H9 (cell line): ENCODE measurements at regions not wholly inside any gene's neighbourhood (a gene's known extent, or its start where the extent isn't known, plus 50 kb on each side); places are given as distances from the start of the nearest gene placed in this dataset.

Experiments used
- DNase-seq: peaks from one replicate; pipeline ENCODE4 v3.0.0-alpha.2; 2017
- H2AFZ ChIP-seq: one replicate; pipeline ENCODE4 v1.6.1; 2013; ENCODE audit warnings: mild to moderate bottlenecking, low read length, control low read depth, moderate library complexity
- H2AK5ac ChIP-seq: 2 replicates; pipeline ENCODE4 v1.6.1; 2013; ENCODE audit warnings: low read length, control low read depth, mixed read lengths; ENCODE audit not compliant: insufficient read length
- H2BK120ac ChIP-seq: one replicate; pipeline ENCODE4 v1.6.1; 2013; ENCODE audit warnings: low read depth, mild to moderate bottlenecking, low read length, control low read depth, inconsistent platforms; ENCODE audit not compliant: poor library complexity, severe bottlenecking
- H2BK12ac ChIP-seq: 2 replicates; pipeline ENCODE4 v1.6.1; 2013; ENCODE audit warnings: low read length, control low read depth, mixed read lengths, low read depth; ENCODE audit not compliant: insufficient read length
- H2BK15ac ChIP-seq: 2 replicates; pipeline ENCODE4 v1.6.1; 2013; ENCODE audit warnings: low read depth, low read length, control low read depth
- H2BK20ac ChIP-seq: one replicate; pipeline ENCODE4 v1.6.1; 2013; ENCODE audit warnings: low read depth, mild to moderate bottlenecking, low read length, control low read depth, inconsistent platforms; ENCODE audit not compliant: poor library complexity, severe bottlenecking
- H2BK5ac ChIP-seq: 2 replicates; pipeline ENCODE4 v1.6.1; 2013; ENCODE audit warnings: low read length, control low read depth, mixed read lengths; ENCODE audit not compliant: insufficient read length
- H3K14ac ChIP-seq: 2 replicates; pipeline ENCODE4 v1.6.1; 2013; ENCODE audit warnings: low read length, control low read depth; ENCODE audit not compliant: insufficient read depth
- H3K18ac ChIP-seq: 2 replicates; pipeline ENCODE4 v1.6.1; 2013; ENCODE audit warnings: low read depth, mild to moderate bottlenecking, mixed read lengths, low read length, control low read depth; ENCODE audit not compliant: insufficient read length
- H3K23ac ChIP-seq: 2 replicates; pipeline ENCODE4 v1.6.1; 2013; ENCODE audit warnings: low read length, control low read depth, mixed read lengths, low read depth; ENCODE audit not compliant: insufficient read length
- H3K23me2 ChIP-seq: 2 replicates; pipeline ENCODE4 v1.6.1; 2013; ENCODE audit warnings: low read depth, mild to moderate bottlenecking, mixed read lengths, low read length, control low read depth; ENCODE audit not compliant: insufficient read length, poor library complexity, severe bottlenecking
- H3K27ac ChIP-seq: 2 replicates; pipeline ENCODE4 v1.5.1; 2013; ENCODE audit warnings: low read length, control low read depth, mixed read lengths, low read depth; ENCODE audit not compliant: insufficient read length
- H3K27me3 ChIP-seq: 2 replicates; pipeline ENCODE4 v1.6.1; 2013; ENCODE audit warnings: low read length, control low read depth, inconsistent platforms; ENCODE audit not compliant: insufficient read depth
- H3K4ac ChIP-seq: 2 replicates; pipeline ENCODE4 v1.6.1; 2013; ENCODE audit warnings: low read depth, mild to moderate bottlenecking, control low read depth, inconsistent platforms, low read length, moderate library complexity
- H3K4me1 ChIP-seq: 2 replicates; pipeline ENCODE4 v1.6.1; 2013; ENCODE audit warnings: low read length, control low read depth, inconsistent platforms; ENCODE audit not compliant: insufficient read depth
- H3K4me2 ChIP-seq: 2 replicates; pipeline ENCODE4 v1.6.1; 2013; ENCODE audit warnings: low read length, control low read depth, mixed read lengths; ENCODE audit not compliant: insufficient read length, insufficient read depth
- H3K56ac ChIP-seq: 2 replicates; pipeline ENCODE4 v1.6.1; 2013; ENCODE audit warnings: low read depth, mild to moderate bottlenecking, mixed read lengths, low read length, control low read depth; ENCODE audit not compliant: insufficient read length
- H3K79me1 ChIP-seq: 2 replicates; pipeline ENCODE4 v1.6.1; 2013; ENCODE audit warnings: low read depth, mild to moderate bottlenecking, moderate library complexity, low read length, control low read depth, inconsistent platforms; ENCODE audit not compliant: insufficient read depth, poor library complexity, severe bottlenecking
- H3K79me2 ChIP-seq: 2 replicates; pipeline ENCODE4 v1.6.1; 2013; ENCODE audit warnings: low read length, control low read depth, inconsistent platforms; ENCODE audit not compliant: insufficient read depth
- H3K9ac ChIP-seq: 2 replicates; pipeline ENCODE4 v1.6.1; 2013; ENCODE audit warnings: low read length, control low read depth, mixed read lengths; ENCODE audit not compliant: insufficient read length; ENCODE audit errors: extremely low read depth
- H3K9me3 ChIP-seq: one replicate; pipeline ENCODE4 v1.6.1; 2013; ENCODE audit warnings: low read depth, low read length, inconsistent platforms; ENCODE audit not compliant: control insufficient read depth
- H3T11ph ChIP-seq: one replicate; pipeline ENCODE4 v1.6.1; 2013; ENCODE audit warnings: mild to moderate bottlenecking, low read length, control low read depth, inconsistent platforms
- H4K20me1 ChIP-seq: one replicate; pipeline ENCODE4 v1.6.1; 2013; ENCODE audit not compliant: control insufficient read depth, insufficient read length, insufficient read depth
- H4K5ac ChIP-seq: 2 replicates; pipeline ENCODE4 v1.6.1; 2013; ENCODE audit warnings: low read depth, mild to moderate bottlenecking, mixed read lengths, low read length, control low read depth; ENCODE audit not compliant: insufficient read length
- H4K8ac ChIP-seq: replicated peaks from 2 replicates; pipeline ENCODE4 v1.6.1; 2013; ENCODE audit warnings: low read length, control low read depth, mixed read lengths, low read depth; ENCODE audit not compliant: insufficient read length
- H4K91ac ChIP-seq: 2 replicates; pipeline ENCODE4 v1.6.1; 2013; ENCODE audit warnings: low read depth, mild to moderate bottlenecking, moderate library complexity, mixed read lengths, low read length, control low read depth; ENCODE audit not compliant: insufficient read length
- H3K27ac Mint-ChIP-seq, 3 experiments: 2 replicates in 2 of 3; 3 replicates in 1 of 3; pipeline ENCODE4 v1.8.0; 2020 to 2021; ENCODE audit warnings: mixed read lengths in 3 of 3, mild to moderate bottlenecking in 1 of 3, moderate library complexity in 1 of 3
- H3K27me3 Mint-ChIP-seq: 2 replicates; pipeline ENCODE4 v1.8.0; 2021; ENCODE audit warnings: low read depth, mild to moderate bottlenecking, moderate library complexity, mixed read lengths
- H3K36me3 Mint-ChIP-seq, 3 experiments: 2 replicates in 2 of 3; 3 replicates in 1 of 3; pipeline ENCODE4 v1.8.0; 2020 to 2021; ENCODE audit warnings: low read depth in 3 of 3, mixed read lengths in 3 of 3; ENCODE audit not compliant: insufficient read depth in 1 of 3
- H3K4me1 Mint-ChIP-seq, 2 experiments: 2 replicates each; pipeline ENCODE4 v1.8.0; 2020; ENCODE audit warnings: mixed read lengths in 2 of 2
- H3K4me3 Mint-ChIP-seq, 2 experiments: 2 replicates in 1 of 2; 3 replicates in 1 of 2; pipeline ENCODE4 v1.8.0; 2020 to 2021; ENCODE audit warnings: mild to moderate bottlenecking in 2 of 2, mixed read lengths in 2 of 2, moderate library complexity in 1 of 2
- H3K9me3 Mint-ChIP-seq, 2 experiments: 2 replicates in 1 of 2; 3 replicates in 1 of 2; pipeline ENCODE4 v1.8.0; 2020; ENCODE audit warnings: mild to moderate bottlenecking in 2 of 2, mixed read lengths in 2 of 2, moderate library complexity in 1 of 2
- WGBS: extraction: QIAGEN DNeasy Blood & Tissue Kit; methylation state at CpG from one replicate; pipeline ENCODE4 v1.1.7; 2013; ENCODE audit warnings: missing lambda C conversion rate, low lambda C conversion rate, mixed read lengths; ENCODE audit not compliant: insufficient read length; ENCODE audit errors: extremely low coverage; 5-methylcytosine and 5-hydroxymethylcytosine counted together
- TF ChIP-seq, protein P1 (sequence below): fragments of 200-600 bp; sonication (generic); conservative IDR thresholded peaks from 3 replicates; pipeline ENCODE4 v1.8.0; 2021; ENCODE audit warnings: antibody characterized with exemption, mild to moderate bottlenecking

DNA sequence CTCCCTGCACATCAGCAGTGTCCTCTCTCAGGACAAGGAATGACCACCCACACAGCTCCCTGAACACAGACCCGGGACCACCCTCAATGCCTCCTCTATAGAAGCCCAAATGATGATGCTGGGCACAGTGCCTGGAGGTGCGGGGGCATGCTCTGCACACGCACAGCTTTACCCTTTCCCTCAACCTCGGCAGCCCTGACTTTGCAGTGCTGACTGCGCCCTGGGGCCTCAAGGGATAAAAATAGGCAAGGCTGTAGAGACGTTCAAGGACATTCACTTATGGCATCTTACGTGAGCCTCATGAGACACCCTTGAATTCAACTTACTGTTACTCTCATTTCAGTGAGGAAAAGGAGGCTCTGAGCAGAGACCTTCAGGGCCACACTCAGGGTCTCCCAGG lies 521.6 kb upstream of the MGMT start:
- Histone ChIP-seq H4K91ac (no peak overlapping the region), H3K27me3 (no peaks in the 10 kb centered on the region), H3K79me1 (no peaks in the 10 kb centered on the region), H2BK5ac (no peak overlapping the region), H3K4me1 (no peaks in the 10 kb centered on the region), H4K5ac (no peak overlapping the region), H3K18ac (no peak overlapping the region), H3K9me3 (no peaks in the 10 kb centered on the region), H3K79me2 (no peaks in the 10 kb centered on the region), H3K23ac (no peak overlapping the region), H3K4ac (no peak overlapping the region), H3K27ac (no peak overlapping the region), H3K14ac (no peak overlapping the region; the same call in 1 of the 2 replicates), H2BK20ac (no peak overlapping the region), H2AFZ (no peak overlapping the region), H3K4me2 (no peak overlapping the region), H3K9ac (no peak overlapping the region), H2BK15ac (no peak overlapping the region), H2BK12ac (no peak overlapping the region), H3T11ph (no peak overlapping the region), H3K23me2 (no peaks in the 10 kb centered on the region), H2BK120ac (no peak overlapping the region), H3K56ac (no peak overlapping the region), H4K20me1 (no peaks in the 10 kb centered on the region), H4K8ac (no peak overlapping the region), H2AK5ac (no peak overlapping the region)
- TF ChIP-seq, protein P1, sequence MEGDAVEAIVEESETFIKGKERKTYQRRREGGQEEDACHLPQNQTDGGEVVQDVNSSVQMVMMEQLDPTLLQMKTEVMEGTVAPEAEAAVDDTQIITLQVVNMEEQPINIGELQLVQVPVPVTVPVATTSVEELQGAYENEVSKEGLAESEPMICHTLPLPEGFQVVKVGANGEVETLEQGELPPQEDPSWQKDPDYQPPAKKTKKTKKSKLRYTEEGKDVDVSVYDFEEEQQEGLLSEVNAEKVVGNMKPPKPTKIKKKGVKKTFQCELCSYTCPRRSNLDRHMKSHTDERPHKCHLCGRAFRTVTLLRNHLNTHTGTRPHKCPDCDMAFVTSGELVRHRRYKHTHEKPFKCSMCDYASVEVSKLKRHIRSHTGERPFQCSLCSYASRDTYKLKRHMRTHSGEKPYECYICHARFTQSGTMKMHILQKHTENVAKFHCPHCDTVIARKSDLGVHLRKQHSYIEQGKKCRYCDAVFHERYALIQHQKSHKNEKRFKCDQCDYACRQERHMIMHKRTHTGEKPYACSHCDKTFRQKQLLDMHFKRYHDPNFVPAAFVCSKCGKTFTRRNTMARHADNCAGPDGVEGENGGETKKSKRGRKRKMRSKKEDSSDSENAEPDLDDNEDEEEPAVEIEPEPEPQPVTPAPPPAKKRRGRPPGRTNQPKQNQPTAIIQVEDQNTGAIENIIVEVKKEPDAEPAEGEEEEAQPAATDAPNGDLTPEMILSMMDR: no peak
- H3K27ac Mint-ChIP-seq: 0 out of 7 replicates have a peak overlapping the region, but pooled peaks of 1 of the 3 experiments have one; percentile 15
- peaks cover 2% of the 10 kb centered on the region for H3K27me3 Mint-ChIP-seq
- no peak overlapping the region; a peak in 1 of 5 replicates for H3K4me3 Mint-ChIP-seq
- H3K36me3 Mint-ChIP-seq: peaks cover 0 to 9% (median 0%) of the 10 kb centered on the region in 3 experiments; a peak in 4 of 7 replicates
- WGBS: no CpG with 5 or more reads among the region's 7 CpGs
- H3K4me1 Mint-ChIP-seq: no peaks in the 10 kb centered on the region
- H3K9me3 Mint-ChIP-seq: peaks cover 11 to 16% of the 10 kb centered on the region in 2 experiments
- DNase-seq: no peak
